ENCODE measurements at regions not wholly inside any gene's neighbourhood (a gene's known extent, or its start where the extent isn't known, plus 50 kb on each side); places are given as distances from the start of the nearest gene placed in this dataset.

DNA sequence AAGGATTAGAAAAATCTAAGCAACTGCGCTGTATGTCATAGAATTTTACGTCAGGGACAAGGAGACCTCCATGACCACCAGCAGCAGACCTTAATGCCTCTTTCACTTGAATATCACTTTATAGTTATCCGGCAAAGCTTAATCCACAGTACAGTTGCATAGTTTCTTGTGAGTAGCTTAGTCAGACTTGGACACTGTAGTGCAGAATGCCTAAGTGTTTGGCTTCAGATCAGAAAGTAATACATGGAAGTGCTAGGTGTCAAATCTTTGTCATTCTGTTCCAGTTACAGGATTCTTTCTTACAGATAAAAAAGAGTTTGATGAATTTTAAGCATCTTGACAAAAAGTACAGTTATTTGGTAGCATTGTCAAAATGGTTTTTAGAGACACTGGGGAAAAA lies 239.9 kb upstream of the PAPPA start:
- DNase-seq, result no peak

DNA sequence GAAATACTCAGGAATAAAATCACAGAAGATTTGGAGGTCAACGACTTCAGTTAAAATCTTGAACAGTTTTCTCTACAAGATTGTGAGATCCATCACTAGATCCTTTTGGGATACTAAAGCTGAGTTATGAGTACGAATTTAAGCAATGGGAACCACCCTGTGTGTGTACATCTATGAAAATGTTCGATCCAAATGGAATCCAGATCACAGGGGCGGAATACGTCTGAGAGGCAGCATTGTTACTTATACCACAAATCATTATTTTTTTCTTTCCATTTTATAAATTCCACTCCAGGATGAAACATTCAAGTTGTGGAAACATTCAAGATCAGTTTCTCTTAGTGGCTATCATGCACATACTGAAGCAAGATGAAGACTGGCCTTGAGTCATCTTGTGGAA lies 239.3 kb upstream of the PAPPA start:
- no peak for DNase-seq

DNA sequence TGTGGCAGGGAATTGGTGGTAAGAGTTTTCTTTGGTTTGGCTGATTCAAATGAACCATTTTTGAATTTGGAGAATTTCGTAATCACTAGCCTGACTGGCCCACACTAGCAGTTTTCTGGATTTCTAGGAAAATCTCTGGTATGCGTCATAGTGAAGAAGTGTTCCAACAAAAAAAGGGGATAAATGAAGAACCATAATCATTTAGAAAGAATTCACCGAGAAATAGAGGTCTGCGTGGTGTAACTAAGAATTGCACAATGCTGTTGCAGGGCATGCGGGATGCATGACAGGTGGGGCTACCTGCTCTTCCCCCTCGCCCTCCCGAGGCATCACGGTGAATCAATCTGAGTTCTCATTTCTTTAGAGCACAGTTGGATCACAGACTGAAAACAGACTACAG lies 232.3 kb upstream of the PAPPA start:
- no peak for DNase-seq

DNA sequence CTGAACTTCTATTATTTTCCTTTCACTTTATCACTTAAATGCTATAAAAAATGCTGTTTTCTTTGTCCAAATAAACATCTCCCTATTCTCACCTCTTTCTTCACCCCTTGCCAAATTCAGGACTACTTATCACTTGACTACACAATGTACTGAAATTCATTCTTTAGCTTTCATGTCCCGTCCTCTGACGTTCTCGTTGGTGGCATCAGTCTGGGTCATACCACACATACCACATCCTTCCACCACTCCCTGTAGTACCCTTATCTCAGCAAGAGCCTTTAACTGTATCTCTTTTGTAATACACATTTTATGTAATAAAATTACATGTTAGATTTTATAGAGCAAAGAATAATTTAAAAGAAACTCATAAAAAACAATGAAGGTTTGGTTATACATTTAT lies 231.1 kb upstream of the PAPPA start:
- DNase-seq, result no peak

DNA sequence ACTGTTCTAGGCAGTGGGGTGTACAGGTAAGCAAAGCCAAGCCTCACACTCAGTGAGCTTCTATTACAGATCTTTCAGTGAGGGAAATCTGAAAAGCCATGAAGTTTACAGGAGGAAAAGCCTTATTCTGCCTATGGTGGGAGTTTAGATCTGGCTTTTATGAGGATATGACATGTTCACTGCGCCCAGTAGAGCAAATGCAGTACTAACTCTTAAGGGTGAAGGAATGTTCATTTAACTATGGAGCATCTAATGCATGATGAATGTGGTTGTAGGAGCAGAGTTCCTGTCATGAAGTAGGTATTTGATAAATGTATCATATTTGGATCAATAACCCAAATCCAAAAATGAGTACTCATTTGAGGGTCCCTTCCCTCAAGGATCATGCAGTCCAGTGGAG lies 230.2 kb upstream of the PAPPA start:
- no peak for DNase-seq

DNA sequence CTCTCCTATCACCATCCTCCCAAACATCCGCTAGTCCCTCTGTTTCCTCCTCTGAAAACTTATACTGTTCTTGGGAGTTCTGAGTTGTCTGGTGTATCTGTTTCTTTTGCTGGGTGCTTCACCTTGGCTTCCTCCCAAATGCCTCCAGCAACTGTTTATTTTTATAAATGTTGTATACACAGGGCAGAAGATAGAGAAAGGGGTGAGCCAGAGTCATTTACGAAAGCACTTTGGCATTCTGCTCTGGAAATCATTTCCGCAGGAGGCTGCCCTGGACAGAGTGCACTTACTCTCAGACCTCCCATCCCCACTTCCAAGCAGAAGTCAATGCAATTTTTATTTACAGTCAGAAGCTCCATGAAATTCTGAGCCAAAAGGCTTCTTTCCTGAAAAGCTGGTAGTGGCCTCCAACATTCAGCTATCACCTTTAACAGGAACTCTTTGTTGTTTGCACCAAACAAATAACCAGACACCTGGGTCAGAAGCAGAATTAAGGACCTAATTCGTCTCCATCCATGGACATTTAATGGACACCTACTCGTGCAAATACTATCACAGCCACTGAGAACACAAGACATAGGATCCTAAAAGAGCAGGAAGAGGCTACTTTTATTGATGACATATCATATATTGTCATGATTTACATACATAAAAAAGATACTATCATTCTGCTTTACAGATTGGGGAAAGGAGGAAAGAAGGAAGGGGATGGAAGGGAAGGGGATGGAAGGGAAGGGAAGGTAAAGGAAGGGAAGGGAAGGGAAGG lies 229.5 kb upstream of the PAPPA start:
- no peak for DNase-seq

DNA sequence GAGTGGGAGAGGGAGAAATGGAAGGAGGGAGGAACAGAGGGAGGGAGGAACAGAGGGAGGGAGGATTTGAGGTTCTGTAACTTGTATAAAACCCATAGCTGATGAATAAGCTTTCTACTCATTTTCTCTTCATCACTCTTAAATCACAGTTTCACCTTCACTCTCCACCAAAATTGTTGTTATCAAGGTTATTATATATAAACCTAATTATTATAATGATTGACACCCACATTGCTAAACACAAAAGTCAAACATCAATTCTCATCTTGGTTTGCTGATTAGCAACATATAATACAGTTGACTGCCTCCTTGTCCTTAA lies 229.0 kb upstream of the PAPPA start:
- DNase-seq, result no peak

DNA sequence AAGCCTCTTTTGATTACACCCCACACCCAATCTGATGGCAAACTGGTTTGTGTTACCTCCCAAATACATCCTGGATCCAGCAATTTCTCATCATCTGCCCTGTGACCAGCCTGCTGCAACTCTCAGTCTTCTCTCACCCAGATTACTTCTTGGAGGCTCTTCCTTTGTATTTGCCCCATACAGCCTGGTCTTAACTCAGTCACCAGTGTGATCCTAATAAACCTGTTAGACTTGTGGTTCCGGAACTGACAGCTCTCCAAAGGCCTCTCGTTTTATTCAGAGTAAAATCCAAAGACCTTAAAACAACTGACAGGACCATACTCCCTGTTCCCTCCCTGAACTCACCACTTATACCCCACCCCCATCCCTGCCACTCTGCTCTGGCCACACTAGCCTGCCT lies 228.2 kb upstream of the PAPPA start:
- DNase-seq, result no peak

DNA sequence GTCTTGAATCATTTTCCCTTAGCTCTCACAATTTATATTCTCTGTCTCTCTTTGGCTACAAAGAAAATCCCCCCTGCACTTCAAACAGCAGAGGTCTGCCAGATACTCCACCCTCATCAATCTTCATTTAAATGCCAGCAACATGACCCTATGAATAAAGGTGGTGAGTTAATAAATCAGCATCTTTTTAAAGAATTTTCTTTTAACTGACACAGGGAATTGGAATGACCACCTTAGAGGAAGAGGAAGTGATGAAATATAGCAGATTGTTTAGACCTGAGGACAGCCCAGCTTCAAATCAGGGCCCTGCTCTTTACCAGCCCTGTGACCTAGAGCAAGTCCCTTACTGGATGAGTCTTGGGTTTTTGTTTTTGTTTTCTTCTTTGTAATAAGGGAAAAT lies 223.1 kb upstream of the PAPPA start:
- no peak for DNase-seq

DNA sequence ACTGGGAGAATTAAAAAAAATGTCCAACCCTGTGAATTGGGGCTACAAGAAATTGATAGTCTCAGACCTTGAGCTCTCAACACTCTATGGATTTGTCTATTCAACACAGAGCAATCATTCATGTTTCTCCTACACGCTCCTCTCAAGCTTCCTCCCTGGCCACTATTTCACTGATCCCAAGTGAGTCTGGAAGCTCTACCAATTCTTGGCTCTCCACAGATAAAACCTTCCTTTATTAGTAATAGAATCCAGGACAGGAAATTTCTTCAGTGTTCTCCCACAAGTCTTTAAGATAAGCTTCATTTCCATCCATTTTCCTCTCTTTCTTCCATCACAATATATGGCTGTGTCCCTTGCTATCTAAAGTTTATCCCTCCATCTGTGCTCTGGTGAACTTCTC lies 215.1 kb upstream of the PAPPA start:
- no peak for DNase-seq

DNA sequence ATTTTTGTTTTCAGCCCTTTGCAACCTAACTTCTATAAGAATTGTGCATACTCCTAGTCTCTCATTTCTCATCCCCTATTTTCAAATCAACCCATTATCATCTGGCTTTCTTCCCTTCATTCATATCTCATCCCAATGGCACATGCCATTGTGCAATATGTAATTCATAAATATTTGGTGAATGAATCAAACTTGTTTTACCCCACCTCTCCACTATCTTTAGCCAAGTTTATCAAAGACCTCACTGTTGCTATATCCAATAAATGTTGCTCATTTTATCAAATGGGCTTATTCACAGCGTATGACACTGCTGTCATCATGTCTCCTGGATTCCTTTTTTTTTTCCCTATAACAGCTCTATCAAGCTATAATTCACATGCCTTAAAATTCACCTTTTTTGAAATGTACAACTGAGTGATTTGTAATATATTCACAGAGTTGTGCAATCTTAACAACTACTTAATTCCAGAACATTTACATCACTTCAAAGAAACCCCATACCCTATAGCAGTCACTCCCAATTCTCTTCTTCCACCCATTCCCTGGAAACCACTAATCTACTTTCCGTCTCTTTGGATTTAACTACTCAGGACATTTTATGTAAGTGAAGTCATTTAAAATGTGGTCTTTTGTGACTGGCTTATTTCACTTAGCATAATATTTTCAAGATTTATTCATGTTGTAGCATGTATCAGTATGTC lies 214.4 kb upstream of the PAPPA start:
- DNase-seq, result no peak

DNA sequence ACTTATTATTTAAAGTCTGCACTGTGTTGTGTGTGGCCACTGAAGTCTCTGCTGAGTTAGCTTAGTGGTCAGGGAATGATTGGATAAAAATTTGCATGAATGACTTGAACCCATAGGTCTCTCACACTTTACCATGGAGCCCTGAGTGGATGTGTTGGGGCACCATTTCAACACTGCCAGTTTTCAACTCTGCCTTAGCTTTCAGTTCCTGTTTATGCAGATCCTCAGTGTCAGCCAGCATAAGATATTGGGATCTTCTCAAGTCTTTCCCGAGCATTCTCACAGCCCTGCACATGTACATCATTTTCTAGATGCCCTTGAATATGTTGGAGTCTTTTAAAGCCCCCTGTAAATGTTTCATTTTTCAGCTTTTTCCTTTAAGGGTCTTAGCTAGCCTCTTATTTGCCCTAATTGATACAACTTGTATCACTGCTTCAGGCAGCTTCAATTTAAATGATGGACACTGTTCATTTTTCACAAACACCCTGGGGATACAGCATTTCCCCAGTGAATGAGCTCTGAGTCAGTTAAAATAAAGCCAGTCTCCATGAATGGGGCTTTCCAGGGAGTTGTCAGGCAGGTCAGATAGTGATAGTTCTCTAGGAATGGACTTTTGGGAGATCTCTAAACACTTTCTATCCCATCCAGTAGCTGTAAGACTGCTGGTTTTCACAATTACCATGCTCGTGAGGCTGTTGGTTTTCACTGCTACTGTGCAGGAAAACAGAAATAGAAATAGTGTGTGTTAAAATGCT lies 211.9 kb upstream of the PAPPA start:
- no peak for DNase-seq

DNA sequence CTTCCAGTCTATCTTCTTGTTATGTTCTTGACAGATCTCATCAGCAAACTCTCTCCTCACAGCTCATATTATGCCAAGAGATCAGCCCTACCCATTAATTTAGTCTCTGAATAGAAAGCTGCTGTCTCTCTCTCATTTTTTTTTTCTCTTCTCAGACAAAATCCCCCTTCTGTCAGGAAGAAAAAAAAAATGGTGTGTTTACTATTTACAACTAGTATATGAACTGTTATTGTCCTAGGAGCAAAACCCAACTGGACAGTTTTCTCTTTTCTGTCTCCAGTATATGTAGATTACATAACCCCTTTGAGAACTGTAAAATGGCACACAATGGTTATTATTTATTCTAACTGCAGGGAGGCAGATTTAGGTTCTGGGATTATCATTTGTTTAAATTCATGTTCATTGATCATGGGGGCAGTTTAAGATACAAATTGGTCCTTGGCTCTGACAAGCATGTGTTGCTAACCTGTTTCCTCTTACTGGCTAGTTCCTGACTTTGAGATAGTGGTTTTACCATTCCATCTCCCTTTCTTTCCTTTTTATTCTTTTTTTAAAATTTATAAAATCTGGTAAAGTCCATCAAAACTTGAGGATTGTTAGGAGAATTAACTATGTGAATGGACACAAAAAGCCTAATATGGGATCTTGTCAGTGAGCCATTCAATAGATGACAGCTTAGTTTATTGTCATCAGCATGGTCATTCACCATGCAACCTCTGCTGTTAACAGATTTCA lies 210.0 kb upstream of the PAPPA start:
- no peak for DNase-seq

DNA sequence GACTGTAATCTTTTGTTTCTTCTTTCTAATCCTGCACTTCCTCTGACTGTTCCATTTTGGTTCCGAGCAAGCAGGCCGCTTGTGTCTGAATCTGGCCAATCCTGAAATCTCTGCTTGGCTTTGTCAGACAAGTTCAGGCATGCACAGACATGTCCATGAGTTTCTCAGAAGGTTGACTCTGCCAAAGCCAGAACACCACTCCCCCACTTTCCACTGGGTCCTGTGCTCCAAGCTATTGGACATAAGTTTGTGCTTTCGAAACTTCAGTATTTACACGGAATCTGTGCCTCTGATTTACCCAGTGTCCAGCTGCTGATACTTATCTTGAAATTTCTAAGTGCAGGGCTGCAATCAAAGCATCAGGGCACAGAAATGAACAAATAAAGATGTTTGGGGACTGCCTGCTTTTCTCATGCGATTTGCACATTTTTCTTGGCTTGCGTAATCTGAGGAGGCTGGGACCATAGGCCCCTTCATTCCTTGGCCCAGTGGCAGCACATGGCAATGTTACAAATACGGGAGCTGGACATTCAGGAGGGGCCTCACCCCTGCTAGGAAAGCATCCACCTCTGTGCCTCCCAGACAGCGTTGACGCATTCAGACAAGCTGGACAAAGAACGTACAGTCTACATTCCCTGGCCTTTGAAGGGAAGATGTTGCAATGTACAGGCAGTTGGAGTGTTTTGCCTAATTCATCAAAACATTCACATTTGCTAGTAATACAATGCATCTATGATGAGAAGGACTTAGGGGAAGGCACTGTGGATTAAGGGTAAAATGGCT lies 209.2 kb upstream of the PAPPA start:
- DNase-seq, result no peak

DNA sequence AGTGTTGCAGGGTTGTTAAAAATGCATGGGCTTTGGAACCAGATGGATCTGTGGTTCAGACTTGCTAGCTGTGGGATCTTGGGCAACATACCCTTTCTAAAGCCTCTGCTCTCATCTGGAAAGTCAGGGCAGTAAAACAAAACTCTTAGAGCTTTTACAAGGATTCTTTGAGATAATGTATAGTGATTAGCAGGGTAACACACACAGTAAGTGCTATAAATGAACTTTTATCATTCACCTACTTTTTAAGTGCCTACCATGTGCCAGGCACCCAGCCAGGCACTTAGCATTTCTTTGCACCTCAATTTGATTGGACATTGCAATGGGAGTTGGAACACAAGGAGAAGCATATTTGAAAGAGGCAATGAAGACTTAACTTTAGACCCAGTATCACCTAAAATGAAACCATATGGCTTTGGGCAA lies 208.6 kb upstream of the PAPPA start:
- no peak for DNase-seq

DNA sequence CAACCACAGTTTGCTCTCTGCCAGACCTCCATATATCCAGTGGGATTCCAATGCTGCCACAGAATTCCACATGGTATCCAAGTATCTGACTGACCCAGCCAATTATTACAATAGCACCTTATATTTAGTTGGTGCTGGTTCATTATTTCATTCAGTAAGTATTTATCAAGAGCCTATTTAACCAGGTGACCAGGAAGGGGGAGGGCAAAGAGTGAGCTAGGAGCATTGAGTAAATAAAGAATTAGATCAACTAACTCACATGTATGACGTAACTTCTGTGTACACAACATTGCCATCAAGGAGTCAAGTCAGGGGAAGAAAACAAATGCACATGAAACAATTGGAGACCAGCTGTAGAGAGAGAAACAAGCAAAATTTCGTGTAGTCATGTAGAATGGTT lies 207.1 kb upstream of the PAPPA start:
- DNase-seq, result no peak

DNA sequence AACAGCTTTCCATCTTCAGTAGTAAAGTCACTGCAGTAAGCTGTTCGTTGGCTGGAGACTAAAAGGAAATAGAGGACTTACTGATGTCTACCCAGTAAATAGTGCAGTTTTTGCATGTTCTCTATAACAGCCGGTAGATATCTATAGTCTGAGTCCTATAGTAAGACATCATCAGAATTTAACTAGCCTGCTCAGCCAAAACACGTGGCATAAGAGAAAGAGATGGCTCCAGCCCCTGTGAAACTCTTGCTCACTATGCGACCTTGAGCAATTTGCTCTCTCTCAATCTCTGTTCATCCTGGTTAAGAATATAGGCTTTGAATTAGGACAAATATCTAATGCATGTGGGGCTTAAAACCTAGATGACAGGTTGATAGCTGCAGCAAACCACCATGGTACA lies 201.6 kb upstream of the PAPPA start:
- no peak for DNase-seq

DNA sequence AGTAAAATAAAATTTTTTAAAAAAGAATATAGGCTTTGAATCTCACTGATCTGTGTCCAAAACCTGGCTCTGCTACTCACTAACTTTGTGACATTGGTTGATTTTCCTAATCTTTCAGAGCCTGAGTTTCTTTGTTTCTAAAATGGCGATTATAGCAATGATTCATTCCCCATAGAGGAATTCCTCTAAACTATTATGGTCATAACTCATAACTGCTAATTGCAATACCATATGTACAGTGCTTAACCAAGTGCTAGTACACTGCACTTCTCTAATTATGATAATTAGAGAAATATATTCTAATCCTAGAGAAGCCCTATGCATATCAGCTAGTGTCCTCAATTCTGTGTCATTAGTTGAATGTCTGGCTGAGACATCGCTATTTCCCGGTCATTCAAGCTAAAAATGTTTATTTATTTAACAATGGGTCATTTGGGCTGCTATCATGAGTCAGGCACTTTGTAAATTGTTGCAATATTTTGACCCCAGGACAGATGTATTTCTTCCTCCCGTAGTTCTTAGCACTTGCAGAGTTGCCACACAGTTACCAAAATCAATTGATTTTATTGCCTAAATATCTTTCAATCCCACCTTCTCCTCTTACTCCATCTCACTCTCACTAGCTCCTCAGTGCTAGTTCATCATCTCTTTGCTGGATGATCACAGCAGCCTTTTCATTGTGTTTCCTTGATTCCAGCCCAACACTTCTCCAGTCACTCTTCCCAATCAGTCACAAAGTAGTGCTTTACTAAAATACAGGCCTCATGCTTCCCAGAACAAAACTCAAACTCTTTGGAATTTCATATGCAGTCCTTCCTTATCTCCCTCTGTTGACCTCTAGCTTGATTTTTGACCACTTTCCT lies 200.9 kb upstream of the PAPPA start:
- no peak for DNase-seq

DNA sequence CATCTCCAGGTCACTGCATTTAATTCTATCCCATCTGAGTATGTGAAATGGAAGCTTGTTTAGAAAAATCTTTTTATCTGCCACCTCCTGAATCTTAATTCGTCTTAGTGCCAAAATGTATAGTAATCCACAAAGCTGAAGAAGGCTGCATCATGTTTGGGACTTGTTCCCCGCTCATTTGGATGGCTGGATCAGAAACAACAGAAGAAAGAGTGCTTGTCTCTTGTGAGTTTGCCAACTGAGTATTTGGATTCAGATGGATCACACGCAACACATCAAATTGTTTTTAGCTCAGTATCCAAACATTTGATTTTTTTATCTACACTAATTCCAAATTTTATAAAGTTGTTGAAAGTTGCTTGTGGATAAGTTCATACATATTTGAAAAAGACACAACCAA lies 197.2 kb upstream of the PAPPA start:
- no peak for DNase-seq

DNA sequence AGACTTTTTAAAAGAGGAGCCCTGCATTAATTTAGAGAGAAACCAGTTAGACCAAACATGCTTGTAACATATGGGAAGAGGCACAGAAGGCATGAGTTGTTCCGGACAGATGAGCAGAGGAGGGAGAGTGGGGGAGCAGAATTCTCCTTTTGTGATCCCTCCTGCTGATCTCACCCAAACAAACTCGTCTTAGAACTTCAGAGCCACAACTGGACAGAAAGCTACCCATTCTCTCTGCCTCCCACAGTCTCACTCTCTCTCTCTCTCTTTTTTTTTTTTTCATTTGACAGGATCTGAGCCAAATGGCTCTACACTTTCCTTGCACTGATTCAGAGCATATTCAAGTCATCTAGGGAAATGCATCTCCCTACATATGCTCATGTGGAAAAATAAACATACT lies 196.0 kb upstream of the PAPPA start:
- no peak for DNase-seq

DNA sequence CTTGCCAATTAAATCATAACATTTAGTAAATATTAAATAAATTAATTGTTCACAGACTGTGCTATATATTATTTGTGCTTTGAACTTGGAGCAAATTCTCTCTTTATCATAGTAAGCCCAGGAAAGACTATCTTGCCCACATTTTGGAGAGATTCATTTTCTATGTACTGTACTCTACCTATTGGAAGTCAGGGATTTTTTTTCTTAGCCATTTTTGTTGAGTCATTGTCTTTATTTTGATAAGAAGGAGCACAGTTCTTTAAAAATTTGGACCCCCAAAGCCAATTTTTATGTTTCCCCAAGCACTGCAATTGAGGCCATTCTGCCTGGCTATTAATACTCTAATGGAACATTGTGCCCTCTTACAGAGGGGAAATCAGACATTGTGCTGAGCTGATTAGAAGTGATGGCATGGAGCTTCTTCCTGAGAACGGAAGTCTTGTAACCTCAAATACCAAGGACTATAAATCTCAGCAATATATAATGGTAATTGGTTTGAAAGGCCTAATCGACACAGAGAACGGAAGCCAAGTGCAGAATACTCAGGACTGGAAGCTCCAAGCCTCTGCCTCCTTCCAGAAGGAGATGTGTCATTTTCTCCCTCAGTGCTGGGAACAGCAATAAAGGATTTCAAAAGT lies 188.8 kb upstream of the PAPPA start:
- DNase-seq, result no peak
